GM21528 (cell line): ENCODE measurements at regions not wholly inside any gene's neighbourhood (a gene's known extent, or its start where the extent isn't known, plus 50 kb on each side); places are given as distances from the start of the nearest gene placed in this dataset.

Experiments
- ATAC-seq: cut with Tn5 transposase; IDR thresholded peaks from one replicate; pipeline ENCODE4 v1.9.1; 2021; ENCODE audit warnings: mild to moderate bottlenecking, moderate library complexity; ENCODE audit not compliant: unreplicated experiment, low FRiP score

DNA sequence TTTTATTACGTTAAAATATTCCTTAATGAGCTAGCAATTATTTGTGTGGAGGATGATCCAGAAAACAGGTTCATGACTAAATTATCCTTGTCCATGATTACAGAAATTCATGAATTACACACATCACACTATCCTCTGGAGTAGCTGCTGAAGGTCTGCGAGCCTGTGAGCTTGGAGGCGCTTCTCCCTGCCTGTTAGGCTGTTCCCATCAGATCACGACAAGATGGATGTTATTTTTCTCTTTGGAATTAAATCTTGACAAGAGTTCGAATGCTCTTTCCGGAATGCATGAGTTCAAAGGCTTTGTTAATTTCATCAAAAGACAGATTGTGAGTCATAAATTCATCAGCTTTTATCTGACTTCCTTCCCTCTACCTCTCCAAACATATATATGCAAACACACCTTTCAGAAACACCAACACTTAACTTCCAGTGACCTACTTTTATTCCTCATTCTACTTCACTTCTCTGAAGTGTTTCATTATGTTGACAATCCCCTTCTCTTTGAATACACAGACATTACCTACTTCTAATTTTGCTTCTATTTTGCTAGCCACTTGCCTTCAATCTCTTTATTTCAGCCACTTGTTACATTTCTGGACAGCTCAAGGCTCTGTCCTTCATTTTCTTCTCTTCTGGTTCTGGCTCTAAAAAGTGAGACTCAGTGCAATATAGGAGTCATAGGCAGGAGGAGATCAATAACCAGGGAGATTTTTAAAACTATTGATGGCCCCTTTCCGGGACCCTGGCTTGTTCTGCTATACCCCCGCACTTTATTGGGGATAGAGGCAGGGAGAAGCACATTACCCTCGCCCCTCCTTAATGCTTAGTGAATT is 274.6 kb downstream of the BTG1 start:
- no peak for ATAC-seq

GRCh38 chr12:91868054-91868453 is 277.6 kb downstream of the BTG1 start:
- ATAC-seq: no peak

- ATAC-seq: no peak
These were observed 279.1 kb downstream of the BTG1 start for GRCh38 chr12:91866566-91866965.

DNA sequence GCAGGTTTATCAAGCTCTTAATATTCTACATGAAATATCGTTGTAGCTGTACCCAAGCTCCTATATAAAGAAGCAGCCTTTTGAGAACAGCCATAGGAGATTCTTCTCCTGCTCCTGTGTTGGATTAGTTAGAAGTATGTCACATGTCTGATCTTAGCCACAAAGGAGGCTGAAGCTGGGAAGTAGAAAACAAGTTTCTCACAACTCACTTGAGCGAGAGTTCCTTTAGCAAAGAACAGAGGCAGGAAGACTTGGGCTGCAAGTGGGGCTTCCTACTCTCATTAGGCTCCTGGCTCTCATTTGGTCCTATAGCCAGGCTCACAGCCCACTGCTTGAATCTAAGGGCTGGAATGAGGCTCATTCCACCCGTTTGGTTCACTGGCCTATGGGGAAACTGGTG is 281.9 kb downstream of the BTG1 start:
- ATAC-seq: no peak

DNA sequence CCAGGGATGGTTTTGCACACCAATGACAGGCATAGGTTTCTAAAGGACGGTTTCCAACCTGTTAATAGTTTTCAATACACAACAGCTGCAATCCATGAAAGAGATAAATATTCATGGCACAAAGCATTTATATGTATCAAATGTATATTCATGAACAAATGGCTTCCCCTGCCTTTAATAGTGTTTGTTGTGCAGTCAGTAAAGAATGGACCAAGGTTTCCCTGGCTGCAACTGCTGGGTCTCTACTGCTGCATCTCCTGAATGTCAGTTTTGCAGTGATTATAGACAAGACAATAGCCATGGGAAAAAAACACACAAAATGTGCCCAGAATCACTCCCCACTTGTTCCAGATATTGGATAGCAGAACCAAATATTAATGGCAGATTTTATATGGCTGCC is 284.1 kb downstream of the BTG1 start:
- no peak for ATAC-seq

DNA sequence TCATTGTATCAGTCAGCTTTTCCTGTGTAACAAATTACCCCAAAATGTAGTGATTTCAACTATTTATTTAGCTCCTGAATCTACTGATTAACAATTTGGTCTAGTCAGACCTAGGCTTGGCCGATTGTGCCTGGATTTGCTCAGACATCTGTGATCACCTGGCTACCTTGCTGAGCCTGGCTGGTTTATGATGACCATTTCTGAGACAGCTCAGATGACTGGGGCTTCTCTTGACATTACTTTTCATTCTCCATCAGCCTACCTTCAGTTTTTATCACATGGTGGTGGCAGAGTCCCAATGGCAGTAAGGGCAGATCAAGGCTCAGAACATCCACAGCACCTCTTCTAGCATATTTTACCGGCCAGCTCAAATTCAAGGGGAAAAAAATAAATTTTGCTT is 286.3 kb downstream of the BTG1 start:
- ATAC-seq: no peak

- no peak for ATAC-seq
These were observed 287.7 kb downstream of the BTG1 start for GRCh38 chr12:91857813-91858542.

DNA sequence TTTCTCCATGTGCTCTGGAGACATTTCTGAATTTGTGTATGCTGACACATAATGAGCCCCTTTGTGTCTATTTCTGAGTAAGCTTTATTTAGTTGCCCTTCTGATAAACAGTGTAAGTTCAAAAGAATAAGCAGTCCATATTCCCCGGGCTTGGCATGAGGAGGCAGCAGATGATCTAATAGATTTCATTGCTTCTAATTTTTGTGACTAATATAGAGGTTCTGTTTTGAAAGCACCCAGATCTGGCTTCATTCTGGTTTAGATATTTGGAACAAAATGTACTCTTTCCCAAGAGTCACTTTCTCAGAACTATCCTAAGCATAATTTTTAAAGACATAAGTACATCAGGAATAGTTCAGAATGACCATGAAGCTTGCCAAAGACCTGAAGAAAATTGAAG is 290.9 kb downstream of the BTG1 start:
- ATAC-seq: no peak

DNA sequence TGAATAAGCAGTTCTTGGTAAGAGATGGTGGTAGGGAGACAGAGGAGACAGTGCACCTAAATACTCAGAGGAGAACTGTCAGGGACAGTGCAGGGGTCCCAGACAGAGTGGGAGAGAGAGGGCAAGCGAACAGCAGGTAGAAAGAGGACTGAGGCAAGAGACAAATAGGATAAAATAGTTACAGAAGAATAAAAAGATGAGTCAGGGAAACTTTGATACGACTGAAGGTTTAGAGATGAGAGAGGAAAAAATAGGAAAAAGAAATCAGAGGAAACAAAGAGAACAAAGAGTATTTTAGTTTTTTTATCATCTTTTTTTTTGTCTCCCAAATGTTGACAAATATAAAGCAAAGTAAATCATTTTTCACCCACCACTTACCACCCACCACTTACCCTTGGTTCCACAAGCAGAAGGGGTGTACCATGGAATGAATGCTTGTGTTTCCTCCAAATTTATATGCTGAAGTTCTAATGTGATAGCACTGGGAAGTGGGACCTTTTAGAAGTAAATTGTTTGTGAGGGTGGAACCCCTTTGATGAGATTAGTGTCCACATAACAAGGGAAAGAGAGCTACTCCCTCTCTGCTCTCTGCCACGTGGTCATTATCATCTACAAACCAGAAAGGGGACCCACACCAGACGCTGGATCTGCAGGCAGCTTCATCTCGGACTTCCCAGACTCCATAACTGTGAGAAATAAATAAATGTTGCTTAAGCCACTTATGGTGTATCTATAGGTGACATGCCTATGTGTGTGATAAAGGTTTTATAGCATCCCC is 292.1 kb downstream of the BTG1 start:
- ATAC-seq: no peak

DNA sequence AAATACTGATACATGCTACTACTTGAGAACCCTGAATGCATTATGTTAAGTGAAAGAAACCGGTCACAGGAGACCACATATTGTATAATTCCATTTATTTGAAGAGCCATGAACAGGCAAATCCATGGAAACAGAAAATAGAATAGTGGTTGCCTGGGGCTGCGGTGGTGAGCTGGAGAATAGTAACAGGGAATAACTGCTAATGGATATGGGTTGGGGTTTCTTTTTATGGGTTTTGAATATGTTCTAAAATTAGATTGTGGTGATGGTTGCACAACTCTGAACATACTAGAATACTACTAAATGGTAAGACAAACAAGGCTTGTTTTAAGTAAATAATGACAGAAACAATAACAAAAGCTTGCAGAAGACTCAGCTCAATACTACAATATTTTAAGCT is 293.0 kb downstream of the BTG1 start:
- no peak for ATAC-seq

- no peak for ATAC-seq
These were observed 293.7 kb downstream of the BTG1 start for GRCh38 chr12:91851741-91852477.

DNA sequence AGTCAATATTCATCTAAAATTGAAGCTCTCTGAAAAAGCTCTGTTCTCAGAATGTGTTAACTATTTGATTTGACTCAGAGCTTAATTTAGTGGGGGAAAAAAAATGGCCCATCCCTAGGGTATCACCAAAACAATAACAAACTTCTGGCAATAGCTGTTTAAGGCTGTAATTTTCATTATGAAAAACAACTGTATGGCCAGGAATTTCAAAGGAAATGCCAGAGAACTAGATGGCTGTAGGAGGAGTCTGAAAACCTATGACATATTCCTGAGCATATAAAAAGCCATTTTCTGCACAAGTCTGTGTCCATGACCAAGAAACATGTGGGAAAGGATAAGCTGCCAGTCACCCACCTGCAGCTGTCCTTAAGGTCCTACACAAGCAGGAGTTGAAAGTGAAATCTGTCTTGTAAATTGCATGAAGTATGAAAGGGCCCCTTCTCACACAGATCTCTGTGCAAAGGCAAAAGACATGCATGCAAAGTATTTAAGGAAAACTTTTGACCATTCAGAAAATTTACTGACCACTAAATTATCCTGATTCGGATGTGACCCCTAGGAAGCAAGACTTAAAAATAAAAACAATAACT is 299.1 kb downstream of the BTG1 start:
- no peak for ATAC-seq

GRCh38 chr12:91845365-91845764 is 300.3 kb downstream of the BTG1 start:
- no peak for ATAC-seq

- ATAC-seq: no peak
These were observed 303.8 kb downstream of the BTG1 start for GRCh38 chr12:91841822-91842221.

GRCh38 chr12:91836696-91837095 is 308.9 kb downstream of the BTG1 start:
- no peak for ATAC-seq

DNA sequence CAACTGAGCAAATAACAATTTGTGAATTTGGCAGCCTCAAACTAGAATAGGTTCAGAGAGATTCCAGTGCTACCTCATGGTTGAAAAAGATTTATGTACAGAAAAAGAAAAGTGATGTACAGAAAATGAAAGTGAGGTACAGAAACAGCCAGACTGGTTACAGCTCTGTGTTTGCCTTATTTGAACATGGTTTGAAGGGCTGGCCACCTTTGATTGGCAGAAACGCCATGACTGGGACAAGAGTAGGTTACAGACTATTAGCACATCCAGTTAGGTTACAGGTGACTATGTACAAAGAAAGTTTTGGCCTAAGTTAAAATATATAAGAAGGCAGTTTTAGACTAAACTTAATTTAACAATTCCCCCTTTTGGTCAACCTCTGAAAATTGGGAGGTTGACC is 309.4 kb downstream of the BTG1 start:
- ATAC-seq: no peak

DNA sequence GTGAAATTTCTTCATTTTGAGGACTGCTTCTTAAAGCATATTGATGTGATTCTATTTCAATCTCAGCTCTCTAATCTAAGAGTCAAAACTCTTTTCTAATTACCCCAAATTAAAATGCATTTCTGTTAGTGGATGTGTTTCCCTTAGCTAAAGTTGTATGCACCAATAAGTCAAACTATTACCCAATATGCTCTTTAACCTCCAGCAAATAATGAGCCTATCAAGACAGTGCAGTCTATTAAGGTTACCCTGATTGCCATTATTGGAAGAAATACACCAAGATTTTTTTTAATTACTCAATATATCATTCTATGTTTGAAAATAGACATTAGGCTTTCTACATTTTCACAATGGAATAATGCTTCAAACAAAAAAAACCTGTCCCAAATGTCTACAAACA is 310.0 kb downstream of the BTG1 start:
- no peak for ATAC-seq

GRCh38 chr12:91833780-91834359 is 311.8 kb downstream of the BTG1 start:
- no peak for ATAC-seq

DNA sequence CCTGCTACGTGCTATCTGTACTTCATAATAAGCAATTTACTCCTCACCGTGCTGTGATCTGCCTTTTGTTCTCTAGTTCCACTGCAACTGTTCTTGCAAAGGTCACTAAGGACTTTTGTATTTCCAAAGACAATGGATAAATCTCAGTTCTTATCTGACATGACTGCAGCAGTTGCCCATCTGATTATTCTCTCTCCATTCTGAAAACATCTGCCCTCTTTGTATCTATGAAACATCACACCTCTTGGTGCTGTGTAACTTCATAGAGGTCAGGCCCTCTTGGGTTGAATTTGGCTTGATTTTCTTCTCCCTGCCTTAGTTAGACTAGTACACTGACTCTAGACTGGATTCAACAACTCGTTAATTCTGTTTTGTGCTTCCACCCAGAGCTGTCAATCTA is 319.6 kb downstream of the BTG1 start:
- no peak for ATAC-seq

- no peak for ATAC-seq
These were observed 320.7 kb downstream of the BTG1 start for GRCh38 chr12:91824991-91825390.
